ENCODE measurements at regions not wholly inside any gene's neighbourhood (a gene's known extent, or its start where the extent isn't known, plus 50 kb on each side); places are given as distances from the start of the nearest gene placed in this dataset.
"Not testable (repeated sequence)": the region's sequence is repeated elsewhere in the genome, so short reads cannot be mapped to it uniquely, and the experiment has no call there.

- TF ChIP-seq REST (IDR thresholded peaks at IDR 0.05; ENCODE audit: borderline replicate concordance); EZH2 (IDR thresholded peaks at IDR 0.05; ENCODE audit: borderline replicate concordance, insufficient read depth, low read length, poor library complexity, severe bottlenecking); POLR2AphosphoS5 (IDR thresholded peaks at IDR 0.05); CTCF (IDR thresholded peaks at IDR 0.05; ENCODE audit: poor library complexity, severe bottlenecking); TAF1 (IDR thresholded peaks at IDR 0.05; ENCODE audit: low read depth); EP300 (conservative IDR thresholded peaks at IDR 0.05; ENCODE audit: poor library complexity, severe bottlenecking); RAD21 (conservative IDR thresholded peaks at IDR 0.05): not testable (repeated sequence)
These were observed 92.8 kb upstream of the AGTPBP1 start for GRCh38 chr9:85834591-85834990.

Measured in neural cell (in vitro differentiated cells).